Mesendoderm (in vitro differentiated cells): ENCODE measurements at regions not wholly inside any gene's neighbourhood (a gene's known extent, or its start where the extent isn't known, plus 50 kb on each side); places are given as distances from the start of the nearest gene placed in this dataset.
A peak's percentile ranks its signal among the peaks of the same experiment; 100 is the strongest.

Source experiments
- DNase-seq: peaks from one replicate; pipeline ENCODE4 v3.0.0; 2013
- H2AK5ac ChIP-seq: 2 replicates; pipeline ENCODE4 v1.6.1; 2013; ENCODE audit warnings: low read length, inconsistent platforms
- H2BK120ac ChIP-seq: 2 replicates; pipeline ENCODE4 v1.6.1; 2013; ENCODE audit warnings: low read depth, mild to moderate bottlenecking, low read length, moderate library complexity, mixed read lengths
- H2BK15ac ChIP-seq: replicated peaks from 2 replicates; pipeline ENCODE4 v1.6.1; 2013; ENCODE audit warnings: low read depth, mild to moderate bottlenecking, moderate library complexity
- H2BK5ac ChIP-seq: 2 replicates; pipeline ENCODE4 v1.6.1; 2013; ENCODE audit warnings: low read length, inconsistent platforms
- H3K18ac ChIP-seq: 2 replicates; pipeline ENCODE4 v1.6.1; 2013; ENCODE audit warnings: mild to moderate bottlenecking, low read length, mixed read lengths
- H3K23ac ChIP-seq: one replicate; pipeline ENCODE4 v1.6.1; 2013; ENCODE audit warnings: low read length
- H3K27ac ChIP-seq: 2 replicates; pipeline ENCODE4 v1.5.1; 2013; ENCODE audit warnings: low read depth, mild to moderate bottlenecking, inconsistent platforms, low read length, moderate library complexity
- H3K27me3 ChIP-seq: 2 replicates; pipeline ENCODE4 v1.6.1; 2013; ENCODE audit warnings: low read length, control low read depth, mild to moderate bottlenecking, inconsistent platforms; ENCODE audit not compliant: insufficient read depth, poor library complexity
- H3K36me3 ChIP-seq: 2 replicates; pipeline ENCODE4 v1.6.1; 2013; ENCODE audit warnings: low read length, inconsistent platforms; ENCODE audit not compliant: control insufficient read depth, insufficient read depth
- H3K4ac ChIP-seq: one replicate; pipeline ENCODE4 v1.6.1; 2013; ENCODE audit warnings: low read depth, mild to moderate bottlenecking, low read length, moderate library complexity
- H3K4me1 ChIP-seq: 2 replicates; pipeline ENCODE4 v1.6.1; 2013; ENCODE audit warnings: low read depth, low read length, inconsistent platforms; ENCODE audit not compliant: control insufficient read depth
- H3K4me2 ChIP-seq: 2 replicates; pipeline ENCODE4 v1.6.1; 2013; ENCODE audit warnings: low read length
- H3K4me3 ChIP-seq: 2 replicates; pipeline ENCODE4 v1.5.1; 2013; ENCODE audit warnings: mild to moderate bottlenecking, low read length
- H3K56ac ChIP-seq: one replicate; pipeline ENCODE4 v1.6.1; 2013; ENCODE audit warnings: low read length
- H3K79me1 ChIP-seq: 2 replicates; pipeline ENCODE4 v1.6.1; 2013; ENCODE audit warnings: low read length, inconsistent platforms
- H3K79me2 ChIP-seq: 2 replicates; pipeline ENCODE4 v1.6.1; 2013; ENCODE audit warnings: mild to moderate bottlenecking, low read length; ENCODE audit not compliant: control insufficient read depth, insufficient read depth
- H3K9ac ChIP-seq: 2 replicates; pipeline ENCODE4 v1.6.1; 2013; ENCODE audit warnings: low read length, inconsistent platforms
- H4K5ac ChIP-seq: one replicate; pipeline ENCODE4 v1.6.1; 2013; ENCODE audit warnings: low read length
- H4K8ac ChIP-seq: one replicate; pipeline ENCODE4 v1.6.1; 2013; ENCODE audit warnings: low read depth, mild to moderate bottlenecking, control low read depth, low read length, moderate library complexity
- WGBS: extraction: QIAGEN DNeasy Blood & Tissue Kit; methylation state at CpG from one replicate; pipeline ENCODE4 v1.1.7; 2013; ENCODE audit warnings: low lambda C conversion rate, missing lambda C conversion rate; ENCODE audit not compliant: insufficient coverage; ENCODE audit errors: extremely low coverage; 5-methylcytosine and 5-hydroxymethylcytosine counted together

GRCh38 chr11:115649461-115649860, 145.2 kb upstream of the CADM1 start:
- H2AK5ac ChIP-seq: no peak overlapping the region
- H3K79me1 ChIP-seq: no peaks in the 10 kb centered on the region
- H3K56ac ChIP-seq: no peak overlapping the region
- H3K27ac ChIP-seq: no peak overlapping the region
- H4K5ac ChIP-seq: no peak overlapping the region
- H3K79me2 ChIP-seq: no peaks in the 10 kb centered on the region
- no peak overlapping the region for H3K23ac ChIP-seq
- H3K36me3 ChIP-seq: no peaks in the 10 kb centered on the region
- no peak overlapping the region for H3K4me2 ChIP-seq
- H2BK5ac ChIP-seq: no peak overlapping the region
- H3K4me1 ChIP-seq: peaks cover 6% of the 10 kb centered on the region
- H3K9ac ChIP-seq: no peak overlapping the region
- H4K8ac ChIP-seq: no peak overlapping the region
- H3K27me3 ChIP-seq: no peaks in the 10 kb centered on the region
- WGBS: no CpG with 5 or more reads among the region's 5 CpGs
- H2BK15ac ChIP-seq: no peak overlapping the region
- no peak for DNase-seq
- H2BK120ac ChIP-seq: no peak overlapping the region
- H3K4ac ChIP-seq: no peak overlapping the region
- no peak overlapping the region for H3K18ac ChIP-seq
- no peak overlapping the region for H3K4me3 ChIP-seq

DNA sequence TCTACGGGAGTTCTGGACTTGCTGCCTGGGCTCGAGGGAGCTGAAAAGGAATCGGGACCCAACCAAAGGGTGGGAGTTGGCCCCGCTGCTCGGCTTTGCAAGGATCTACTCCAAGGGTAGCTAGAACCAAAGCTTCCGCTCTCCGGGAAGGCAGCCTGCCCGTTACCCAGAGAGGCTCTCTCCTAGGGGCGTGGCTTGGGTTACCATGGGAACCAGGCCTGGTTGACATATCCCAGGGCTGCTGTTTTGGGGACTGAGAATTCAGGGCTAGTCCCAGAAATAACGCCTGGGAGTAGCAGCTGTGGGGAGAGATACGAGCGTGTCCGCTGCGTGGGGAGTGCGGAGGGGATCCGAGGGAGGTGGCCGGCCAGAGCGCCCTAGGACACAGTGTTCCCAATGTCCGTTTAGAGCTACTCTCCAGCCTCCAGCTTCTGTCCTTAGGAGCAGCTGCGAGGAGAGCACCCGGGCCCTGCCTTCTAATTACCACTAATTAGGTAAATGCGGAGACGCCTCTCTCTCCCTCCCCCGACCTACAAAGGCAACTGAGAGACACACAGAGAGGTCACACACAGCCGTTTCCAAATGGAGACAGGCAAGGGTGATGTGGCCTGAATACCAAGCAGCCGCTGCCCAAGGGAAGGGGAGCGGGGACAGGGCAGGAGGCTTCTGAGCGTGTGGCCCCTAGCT, 141.6 kb upstream of the CADM1 start:
- no peaks in the 10 kb centered on the region for H3K27me3 ChIP-seq
- no CpG with 5 or more reads among the region's 28 CpGs for WGBS
- no peaks in the 10 kb centered on the region for H3K79me2 ChIP-seq
- no peak overlapping the region for H2AK5ac ChIP-seq
- H3K79me1 ChIP-seq: no peaks in the 10 kb centered on the region
- H3K4me2 ChIP-seq: peak overlapping the region; percentile 76
- peak overlapping the region; percentile 39 for H2BK5ac ChIP-seq
- DNase-seq: peak; percentile 93
- H3K4me3 ChIP-seq: no peak overlapping the region
- peak overlapping the region; percentile 39 for H3K9ac ChIP-seq
- peak overlapping the region; percentile 72 for H3K56ac ChIP-seq
- H2BK15ac ChIP-seq: no peak overlapping the region
- H3K27ac ChIP-seq: no peak overlapping the region
- H4K8ac ChIP-seq: no peak overlapping the region
- no peak overlapping the region for H3K18ac ChIP-seq
- no peak overlapping the region for H3K23ac ChIP-seq
- peaks cover 4% of the 10 kb centered on the region for H3K4me1 ChIP-seq
- no peak overlapping the region for H4K5ac ChIP-seq
- no peak overlapping the region for H3K4ac ChIP-seq
- H3K36me3 ChIP-seq: no peaks in the 10 kb centered on the region
- no peak overlapping the region for H2BK120ac ChIP-seq

DNA sequence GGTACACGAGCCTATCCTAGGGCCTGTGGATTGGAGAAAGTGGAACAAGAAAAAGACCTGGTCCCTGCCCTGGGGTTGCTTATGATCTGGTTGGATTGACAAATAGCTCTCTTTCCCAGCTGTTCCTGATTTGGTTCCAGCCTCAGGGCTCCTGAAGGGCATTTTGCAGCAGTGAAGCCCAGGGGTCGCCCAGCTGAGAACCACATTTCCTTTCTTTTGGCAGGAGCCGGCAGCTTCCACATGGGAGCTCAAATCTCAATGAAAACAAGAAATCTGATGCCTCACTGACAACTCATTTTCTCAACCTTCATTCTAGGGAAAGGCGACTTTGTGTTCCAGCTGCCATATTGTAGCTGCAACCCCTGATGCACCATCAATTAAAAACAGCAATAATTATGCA, 140.6 kb upstream of the CADM1 start:
- Histone ChIP-seq H2AK5ac (no peak overlapping the region), H4K8ac (no peak overlapping the region), H3K18ac (no peak overlapping the region), H3K79me2 (no peaks in the 10 kb centered on the region), H3K23ac (no peak overlapping the region), H3K4me1 (peaks cover 4% of the 10 kb centered on the region), H3K4me3 (no peak overlapping the region), H3K4ac (no peak overlapping the region), H3K27me3 (no peaks in the 10 kb centered on the region), H2BK5ac (no peak overlapping the region), H4K5ac (no peak overlapping the region), H3K9ac (no peak overlapping the region), H2BK15ac (no peak overlapping the region), H3K27ac (no peak overlapping the region), H2BK120ac (no peak overlapping the region), H3K56ac (no peak overlapping the region), H3K4me2 (no peak overlapping the region), H3K79me1 (no peaks in the 10 kb centered on the region), H3K36me3 (no peaks in the 10 kb centered on the region)
- WGBS: no CpG with 5 or more reads among the region's 4 CpGs
- no peak for DNase-seq

DNA sequence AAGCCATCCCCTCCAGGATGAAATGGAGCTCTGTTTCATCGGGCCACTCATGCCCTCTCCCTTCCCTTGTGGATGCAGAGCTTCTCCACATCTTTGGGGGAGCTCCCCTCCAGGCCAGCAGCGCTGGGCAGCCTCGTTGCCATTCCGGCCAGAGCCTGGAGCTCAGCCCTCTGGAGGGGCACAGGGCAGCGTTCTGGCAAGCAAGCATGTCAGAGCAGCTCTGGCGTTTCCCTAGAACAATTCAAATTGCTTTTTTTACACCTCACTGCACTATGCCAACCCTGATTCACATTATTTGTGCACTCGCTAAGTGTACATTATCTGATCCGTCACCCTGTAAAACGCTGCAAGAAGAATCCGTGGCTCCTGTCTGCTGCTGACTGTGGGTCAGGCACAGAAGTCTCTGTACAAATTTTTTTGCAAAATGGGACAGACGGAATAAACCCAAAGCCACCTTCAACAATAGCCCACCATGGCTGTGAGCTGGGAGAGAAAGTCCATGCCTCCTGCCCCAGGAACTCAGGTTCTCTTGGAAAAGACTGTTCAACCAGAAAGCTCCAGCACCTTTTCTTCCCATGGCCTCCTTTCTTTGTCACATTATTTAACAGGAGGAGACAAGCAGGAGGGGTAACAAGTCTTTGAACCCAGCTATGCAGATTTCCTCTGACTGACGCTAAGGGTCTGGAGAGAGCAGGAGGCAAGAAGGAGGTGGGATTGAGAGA, 139.5 kb upstream of the CADM1 start:
- Histone ChIP-seq H3K79me2 (no peaks in the 10 kb centered on the region), H3K4me3 (no peak overlapping the region), H2BK5ac (no peak overlapping the region), H3K4ac (no peak overlapping the region), H2BK120ac (no peak overlapping the region), H3K27me3 (no peaks in the 10 kb centered on the region), H4K5ac (no peak overlapping the region), H3K23ac (no peak overlapping the region), H2BK15ac (no peak overlapping the region), H3K18ac (no peak overlapping the region), H3K4me1 (peaks cover 4% of the 10 kb centered on the region), H3K9ac (no peak overlapping the region), H3K79me1 (no peaks in the 10 kb centered on the region), H4K8ac (no peak overlapping the region), H3K27ac (no peak overlapping the region), H2AK5ac (no peak overlapping the region), H3K36me3 (no peaks in the 10 kb centered on the region), H3K56ac (no peak overlapping the region), H3K4me2 (no peak overlapping the region)
- no peak for DNase-seq
- WGBS: no CpG with 5 or more reads among the region's 12 CpGs

GRCh38 chr11:115642660-115643059, 138.4 kb upstream of the CADM1 start:
- Histone ChIP-seq H3K4ac (no peak overlapping the region), H3K79me2 (no peaks in the 10 kb centered on the region), H4K5ac (no peak overlapping the region), H2BK15ac (no peak overlapping the region), H3K4me2 (no peak overlapping the region), H3K79me1 (no peaks in the 10 kb centered on the region), H4K8ac (no peak overlapping the region), H3K4me3 (no peak overlapping the region), H3K4me1 (peaks cover 4% of the 10 kb centered on the region), H3K56ac (no peak overlapping the region), H3K23ac (no peak overlapping the region), H3K27me3 (no peaks in the 10 kb centered on the region), H3K36me3 (no peaks in the 10 kb centered on the region), H3K9ac (no peak overlapping the region), H3K27ac (no peak overlapping the region), H2AK5ac (no peak overlapping the region), H3K18ac (no peak overlapping the region), H2BK5ac (no peak overlapping the region), H2BK120ac (no peak overlapping the region)
- WGBS: no CpG with 5 or more reads among the region's 4 CpGs
- DNase-seq: no peak
